PC-9 (cell line): ENCODE measurements at regions not wholly inside any gene's neighbourhood (a gene's known extent, or its start where the extent isn't known, plus 50 kb on each side); places are given as distances from the start of the nearest gene placed in this dataset.

Experiments used
- BruUV-seq: library from RNA; stranded (reverse); fragments of 400-500 nt; replicated peaks from 2 replicates; lab custom pipeline; 2021; lab: Mats Ljungman, UMichigan
- CTCF ChIA-PET: fragments of 300-600 bp; sonication (Branson Sonifier 250); formaldehyde crosslinking; loops from one replicate; lab custom pipeline; 2022; ENCODE audit warnings: antibody characterized with exemption; lab: Charles Lee
- POLR2A ChIA-PET: fragments of 300-600 bp; sonication (Branson Sonifier 250); formaldehyde crosslinking; loops from one replicate; lab custom pipeline; 2022; ENCODE audit warnings: antibody characterized with exemption; ENCODE audit not compliant: unreplicated experiment; lab: Charles Lee
- DNase-seq, 2 experiments: peaks; one replicate each; pipeline versions ENCODE4 v3.0.0 to v3.0.0-alpha.2; 2015 to 2022; ENCODE audit warnings: mixed read lengths in 1 of 2
- H2AFZ ChIP-seq: fragments of 200-600 bp; sonication (generic); 2 replicates; pipeline ENCODE4 v1.8.1; 2017; ENCODE audit warnings: antibody characterized with exemption
- H3F3A ChIP-seq: fragments of 200-600 bp; sonication (generic); 2 replicates; pipeline ENCODE4 v1.8.1; 2017; ENCODE audit warnings: antibody characterized with exemption, mild to moderate bottlenecking, low read depth; ENCODE audit not compliant: insufficient read depth
- H3K27ac ChIP-seq: fragments of 200-600 bp; sonication (generic); 2 replicates; pipeline ENCODE4 v1.6.1; 2016; ENCODE audit warnings: mixed run types
- H3K27me3 ChIP-seq: fragments of 200-600 bp; sonication (generic); 2 replicates; pipeline ENCODE4 v1.6.1; 2016; ENCODE audit warnings: low read depth, mixed run types; ENCODE audit not compliant: insufficient read depth
- H3K36me3 ChIP-seq: fragments of 200-600 bp; sonication (generic); 2 replicates; pipeline ENCODE4 v1.6.1; 2016; ENCODE audit warnings: low read depth, mixed run types
- H3K4me1 ChIP-seq: fragments of 200-600 bp; sonication (generic); replicated peaks from 2 replicates; pipeline ENCODE4 v1.6.1; 2016; ENCODE audit warnings: mixed run types; ENCODE audit not compliant: insufficient read depth
- H3K4me2 ChIP-seq: fragments of 200-600 bp; sonication (generic); 2 replicates; pipeline ENCODE4 v1.6.1; 2017; ENCODE audit warnings: mixed run types
- H3K4me3 ChIP-seq: fragments of 200-600 bp; sonication (generic); 2 replicates; pipeline ENCODE4 v1.6.1; 2016; ENCODE audit warnings: mixed run types
- H3K79me2 ChIP-seq: fragments of 200-600 bp; sonication (generic); 2 replicates; pipeline ENCODE4 v1.6.1; 2017; ENCODE audit warnings: low read depth, mixed run types
- H3K9me2 ChIP-seq: fragments of 200-600 bp; sonication (generic); 2 replicates; pipeline ENCODE4 v1.8.1; 2017; ENCODE audit warnings: mild to moderate bottlenecking; ENCODE audit not compliant: insufficient read depth
- H3K9me3 ChIP-seq: fragments of 200-600 bp; sonication (generic); 2 replicates; pipeline ENCODE4 v1.8.1; 2016; ENCODE audit warnings: low read depth; ENCODE audit not compliant: insufficient read depth
- H4K20me1 ChIP-seq: fragments of 200-600 bp; sonication (generic); 2 replicates; pipeline ENCODE4 v1.8.1; 2017; ENCODE audit not compliant: insufficient read depth
- EZH2 ChIP-seq: fragments of 200-600 bp; sonication (generic); IDR thresholded peaks from 2 replicates; pipeline ENCODE4 v1.8.0; 2017; ENCODE audit warnings: antibody characterized with exemption, low read depth
- intact Hi-C: fragments of 100-400 bp; cut with micrococcal nuclease; formaldehyde crosslinking; loops from one replicate; pipeline ENCODE4 v1.10.0; 2022; ENCODE audit not compliant: unreplicated experiment
- TF ChIP-seq, protein P1 (sequence below): fragments of 200-600 bp; sonication (generic); conservative IDR thresholded peaks from 2 replicates; pipeline ENCODE4 v1.6.1; 2017; ENCODE audit warnings: mixed run types, antibody characterized with exemption, mild to moderate bottlenecking, moderate library complexity

DNA sequence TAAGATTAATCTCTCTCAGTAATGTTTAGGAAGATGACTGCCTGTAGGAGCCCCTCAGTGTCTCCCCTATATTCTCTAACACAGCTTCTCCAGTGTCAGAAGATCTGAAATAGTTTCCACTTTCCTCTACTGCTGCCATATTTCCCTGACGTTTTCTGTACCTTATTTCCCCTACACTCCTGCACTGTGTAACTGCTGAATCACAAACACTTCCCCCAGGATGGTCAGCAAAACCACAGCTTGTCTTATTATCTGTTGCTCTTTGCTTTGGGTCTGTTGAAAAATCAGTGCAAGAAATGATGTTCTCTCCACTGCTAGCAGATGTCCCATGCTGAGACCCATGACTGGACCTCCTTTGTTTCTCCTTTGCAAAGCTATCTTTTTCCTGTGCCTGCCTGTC lies 441.7 kb downstream of the EPHA4 start:
- ChIA-PET CTCF (no interaction called here), POLR2A (no interaction called here)
- no peaks in the 10 kb centered on the region for H3K9me2 ChIP-seq
- H3K4me1 ChIP-seq: no peaks in the 10 kb centered on the region
- no peaks in the 10 kb centered on the region for H3K27me3 ChIP-seq
- BruUV-seq: no TSS peak
- H3K79me2 ChIP-seq: no peaks in the 10 kb centered on the region
- no peaks in the 10 kb centered on the region; the same call in 1 of the 2 replicates for H3K9me3 ChIP-seq
- no peak overlapping the region for H2AFZ ChIP-seq
- H3K27ac ChIP-seq: no peak overlapping the region
- H3K36me3 ChIP-seq: no peaks in the 10 kb centered on the region
- intact Hi-C loops: no loop called here
- no peaks in the 10 kb centered on the region for H3F3A ChIP-seq
- no peak overlapping the region for H3K4me2 ChIP-seq
- H4K20me1 ChIP-seq: no peaks in the 10 kb centered on the region
- TF ChIP-seq, protein P1, sequence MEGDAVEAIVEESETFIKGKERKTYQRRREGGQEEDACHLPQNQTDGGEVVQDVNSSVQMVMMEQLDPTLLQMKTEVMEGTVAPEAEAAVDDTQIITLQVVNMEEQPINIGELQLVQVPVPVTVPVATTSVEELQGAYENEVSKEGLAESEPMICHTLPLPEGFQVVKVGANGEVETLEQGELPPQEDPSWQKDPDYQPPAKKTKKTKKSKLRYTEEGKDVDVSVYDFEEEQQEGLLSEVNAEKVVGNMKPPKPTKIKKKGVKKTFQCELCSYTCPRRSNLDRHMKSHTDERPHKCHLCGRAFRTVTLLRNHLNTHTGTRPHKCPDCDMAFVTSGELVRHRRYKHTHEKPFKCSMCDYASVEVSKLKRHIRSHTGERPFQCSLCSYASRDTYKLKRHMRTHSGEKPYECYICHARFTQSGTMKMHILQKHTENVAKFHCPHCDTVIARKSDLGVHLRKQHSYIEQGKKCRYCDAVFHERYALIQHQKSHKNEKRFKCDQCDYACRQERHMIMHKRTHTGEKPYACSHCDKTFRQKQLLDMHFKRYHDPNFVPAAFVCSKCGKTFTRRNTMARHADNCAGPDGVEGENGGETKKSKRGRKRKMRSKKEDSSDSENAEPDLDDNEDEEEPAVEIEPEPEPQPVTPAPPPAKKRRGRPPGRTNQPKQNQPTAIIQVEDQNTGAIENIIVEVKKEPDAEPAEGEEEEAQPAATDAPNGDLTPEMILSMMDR: no peak
- TF ChIP-seq EZH2: no peak
- no peak for DNase-seq
- H3K4me3 ChIP-seq: no peak overlapping the region

DNA sequence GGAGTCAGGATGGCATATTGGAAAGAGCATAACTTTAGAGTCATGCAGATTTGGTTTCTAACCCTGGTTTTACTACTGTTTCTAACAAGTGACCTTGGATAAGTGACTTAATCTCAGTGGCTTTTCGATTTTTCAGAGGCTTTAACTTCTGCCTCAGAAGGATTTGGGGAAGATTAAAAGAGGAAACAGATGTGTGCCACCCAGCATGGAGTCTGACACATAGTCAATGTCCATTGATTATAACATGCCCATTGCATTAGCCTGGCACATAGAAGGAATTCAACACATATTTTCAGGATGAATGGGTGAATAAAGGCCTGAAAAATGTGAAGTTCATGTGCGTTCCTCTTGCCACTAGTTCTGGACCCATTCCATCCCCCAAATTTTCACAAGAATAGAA lies 438.2 kb downstream of the EPHA4 start:
- Histone ChIP-seq H3K79me2 (no peaks in the 10 kb centered on the region), H3K36me3 (no peaks in the 10 kb centered on the region), H3F3A (no peaks in the 10 kb centered on the region), H3K9me3 (no peaks in the 10 kb centered on the region; the same call in 1 of the 2 replicates), H2AFZ (no peak overlapping the region), H3K4me1 (no peaks in the 10 kb centered on the region), H3K4me2 (no peak overlapping the region), H3K4me3 (no peak overlapping the region), H3K27me3 (no peaks in the 10 kb centered on the region), H3K9me2 (0 out of 2 replicates have a peak, but pooled peaks cover 11% of the 10 kb centered on the region), H4K20me1 (no peaks in the 10 kb centered on the region), H3K27ac (no peak overlapping the region)
- no peak for DNase-seq
- ChIA-PET CTCF (no interaction called here), POLR2A (no interaction called here)
- intact Hi-C loops: no loop called here
- no TSS peak for BruUV-seq
- TF ChIP-seq, protein P1: no peak
- no peak for TF ChIP-seq EZH2

DNA sequence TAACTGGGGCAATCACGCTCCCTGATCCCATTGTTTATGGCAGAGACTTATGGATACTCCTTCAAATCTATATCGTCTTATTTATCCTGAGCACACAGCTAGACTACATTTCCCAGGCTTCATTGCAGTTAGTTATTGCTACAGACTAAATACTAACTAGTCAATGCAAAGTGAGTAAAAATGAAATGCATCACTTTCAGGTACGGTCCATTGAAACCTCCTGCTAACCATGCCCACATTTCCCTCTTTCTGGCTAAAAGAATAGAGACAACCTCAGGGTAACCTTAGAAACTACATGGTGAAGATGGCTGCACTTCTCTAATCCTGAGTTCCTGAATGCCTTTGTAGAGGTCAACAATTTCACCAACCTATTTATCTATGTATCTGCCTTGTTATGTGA lies 437.4 kb downstream of the EPHA4 start:
- Histone ChIP-seq H3K27ac (no peak overlapping the region), H3F3A (no peaks in the 10 kb centered on the region), H3K4me2 (no peak overlapping the region), H3K4me3 (no peak overlapping the region), H2AFZ (no peak overlapping the region), H3K4me1 (no peaks in the 10 kb centered on the region), H3K9me3 (no peaks in the 10 kb centered on the region; the same call in 1 of the 2 replicates), H4K20me1 (no peaks in the 10 kb centered on the region), H3K27me3 (no peaks in the 10 kb centered on the region), H3K79me2 (no peaks in the 10 kb centered on the region), H3K36me3 (no peaks in the 10 kb centered on the region), H3K9me2 (0 out of 2 replicates have a peak, but pooled peaks cover 11% of the 10 kb centered on the region)
- no peak for DNase-seq
- BruUV-seq: no TSS peak
- CTCF ChIA-PET: no interaction called here
- POLR2A ChIA-PET: no interaction called here
- no peak for TF ChIP-seq EZH2
- TF ChIP-seq, protein P1: no peak
- intact Hi-C loops: no loop called here
